GM12878 (cell line): ENCODE measurements at regions not wholly inside any gene's neighbourhood (a gene's known extent, or its start where the extent isn't known, plus 50 kb on each side); places are given as distances from the start of the nearest gene placed in this dataset.

Experiments used
- ATAC-seq: fragments of 200-7000 bp; cut with Tn5 transposase; 3 replicates; pipeline ENCODE4 v1.9.1; 2020; ENCODE audit warnings: mild to moderate bottlenecking, moderate library complexity
- BruUV-seq: library from RNA; stranded (reverse); fragments of 400-500 nt; replicated peaks from 2 replicates; lab custom pipeline; 2021; lab: Mats Ljungman, UMichigan
- CTCF ChIA-PET: fragments of 300-600 bp; sonication (Branson Sonifier 250); formaldehyde crosslinking; extraction: SDS; loops from one replicate; lab custom pipeline; 2021; ENCODE audit warnings: inconsistent platforms; lab: Yijun Ruan, JAX
- POLR2A ChIA-PET: fragments of 350-600 bp; formaldehyde crosslinking; extraction: SDS; loops from one replicate; lab custom pipeline; 2021; ENCODE audit warnings: inconsistent platforms; lab: Charles Lee
- RAD21 ChIA-PET: fragments of 300-600 bp; sonication (Branson Sonifier 250); formaldehyde crosslinking; loops from one replicate; lab custom pipeline; 2023; ENCODE audit warnings: antibody characterized with exemption; ENCODE audit not compliant: unreplicated experiment; lab: Charles Lee
- SMC1A ChIA-PET: fragments of 300-600 bp; sonication (Branson Sonifier 250); formaldehyde crosslinking; loops from one replicate; lab custom pipeline; 2023; ENCODE audit not compliant: unreplicated experiment, uncharacterized antibody; lab: Charles Lee
- DNase-seq: peaks from one replicate; pipeline ENCODE4 v3.0.0-alpha.2; 2011; ENCODE audit warnings: low read depth, low spot score
- FAIRE-seq: peaks from 3 replicates; lab custom pipeline; 2011; peaks lifted over from hg19 to GRCh38; lab: Jason Lieb, UNC
- H2AFZ ChIP-seq: 2 replicates; pipeline ENCODE4 v1.6.0; 2011; ENCODE audit warnings: low read depth, low read length, control low read depth; ENCODE audit not compliant: control insufficient read depth
- H3K27ac ChIP-seq: 2 replicates; pipeline ENCODE4 v1.5.1; 2011; ENCODE audit warnings: control low read depth; ENCODE audit not compliant: control insufficient read depth, insufficient read depth
- H3K27me3 ChIP-seq, 2 experiments: replicated peaks in 1 of 2; 2 replicates each; pipeline versions ENCODE4 v1.6.0 to v1.6.1; 2011; ENCODE audit warnings: low read length in 1 of 2; ENCODE audit not compliant: control insufficient read depth in 2 of 2, insufficient read depth in 2 of 2
- H3K36me3 ChIP-seq, 2 experiments: 2 replicates each; pipeline ENCODE4 v1.5.1; 2011; ENCODE audit warnings: low read length in 1 of 2; ENCODE audit not compliant: control insufficient read depth in 2 of 2, insufficient read depth in 2 of 2
- H3K4me1 ChIP-seq: 2 replicates; pipeline ENCODE4 v1.6.1; 2011; ENCODE audit warnings: mild to moderate bottlenecking, low read length, moderate library complexity, mixed read lengths; ENCODE audit not compliant: control insufficient read depth, insufficient read depth
- H3K4me2 ChIP-seq: 2 replicates; pipeline ENCODE4 v1.6.0; 2011; ENCODE audit warnings: control low read depth; ENCODE audit not compliant: control insufficient read depth, insufficient read depth
- H3K4me3 ChIP-seq: fragments of 200-600 bp; sonication (generic); 2 replicates; pipeline ENCODE4 v1.5.1; 2016
- H3K79me2 ChIP-seq: 2 replicates; pipeline ENCODE4 v1.6.0; 2011; ENCODE audit warnings: low read length; ENCODE audit not compliant: control insufficient read depth, insufficient read depth
- H3K9ac ChIP-seq: 2 replicates; pipeline ENCODE4 v1.8.0; 2011; ENCODE audit warnings: low read length, control low read depth, mixed read lengths; ENCODE audit not compliant: control insufficient read depth, insufficient read depth
- H3K9me3 ChIP-seq: replicated peaks from 3 replicates; pipeline ENCODE4 v1.5.1; 2011; ENCODE audit warnings: mild to moderate bottlenecking, low read length; ENCODE audit not compliant: control insufficient read depth, insufficient read depth
- H4K20me1 ChIP-seq: 2 replicates; pipeline ENCODE4 v1.6.0; 2011; ENCODE audit not compliant: control insufficient read depth, insufficient read depth
- CTCF ChIP-seq, 3 experiments: IDR thresholded peaks in 2 of 3; conservative IDR thresholded peaks in 1 of 3; 2 replicates each; pipeline ENCODE4 v1.5.1; 2011; ENCODE audit warnings: low read depth in 3 of 3, low read length in 3 of 3, mild to moderate bottlenecking in 3 of 3, control low read depth in 2 of 3, moderate library complexity in 2 of 3, inconsistent platforms in 1 of 3, mixed read lengths in 1 of 3; ENCODE audit not compliant: control insufficient read depth in 2 of 3, insufficient read depth in 1 of 3; ENCODE audit errors: extremely low read depth in 1 of 3
- EZH2 ChIP-seq: IDR thresholded peaks from 2 replicates; pipeline ENCODE4 v1.6.1; 2012; ENCODE audit warnings: low read depth, mild to moderate bottlenecking, control low read depth, inconsistent platforms, low read length, borderline replicate concordance; ENCODE audit not compliant: control insufficient read depth
- HSF1 ChIP-seq: fragments of 150-350 bp; IDR thresholded peaks from 2 replicates; pipeline ENCODE4 v1.6.1; 2014; ENCODE audit warnings: mild to moderate bottlenecking, low read depth, low read length
- IKZF1 ChIP-seq: fragments of 450-650 bp; conservative IDR thresholded peaks from 2 replicates; pipeline ENCODE4 v1.6.1; 2017; ENCODE audit warnings: antibody characterized with exemption, mild to moderate bottlenecking
- KDM1A ChIP-seq: fragments of 200-600 bp; sonication (generic); IDR thresholded peaks from 2 replicates; pipeline ENCODE4 v1.6.1; 2016; ENCODE audit warnings: borderline replicate concordance
- NFXL1 ChIP-seq: fragments of 450-650 bp; IDR thresholded peaks from 2 replicates; pipeline ENCODE4 v1.6.1; 2017; ENCODE audit warnings: antibody characterized with exemption, mild to moderate bottlenecking, borderline replicate concordance
- NKRF ChIP-seq: fragments of 450-650 bp; conservative IDR thresholded peaks from 2 replicates; pipeline ENCODE4 v1.6.1; 2017; ENCODE audit warnings: mild to moderate bottlenecking, moderate library complexity
- RBBP5 ChIP-seq: fragments of 200-600 bp; sonication (generic); conservative IDR thresholded peaks from 2 replicates; pipeline ENCODE4 v1.6.1; 2016
- SKIL ChIP-seq: fragments of 450-650 bp; IDR thresholded peaks from 2 replicates; pipeline ENCODE4 v1.6.1; 2017; ENCODE audit warnings: mild to moderate bottlenecking, low read depth, inconsistent platforms; ENCODE audit not compliant: poor library complexity, severe bottlenecking
- SMC3 ChIP-seq: IDR thresholded peaks from 2 replicates; pipeline ENCODE4 v1.6.1; 2011; ENCODE audit warnings: low read length, improper control_type of control experiment, borderline replicate concordance
- SUPT20H ChIP-seq: IDR thresholded peaks from 2 replicates; pipeline ENCODE4 v1.6.1; 2011; ENCODE audit warnings: low read depth, mild to moderate bottlenecking, low read length, moderate library complexity, borderline replicate concordance; ENCODE audit not compliant: control insufficient read depth
- USF1 ChIP-seq: IDR thresholded peaks from 2 replicates; pipeline ENCODE4 v1.6.1; 2011; ENCODE audit warnings: borderline replicate concordance, low read depth, mild to moderate bottlenecking, moderate library complexity, mixed read lengths, low read length; ENCODE audit not compliant: insufficient read depth; ENCODE audit errors: extremely low read length
- ZNF384 ChIP-seq: IDR thresholded peaks from 2 replicates; pipeline ENCODE4 v1.6.1; 2012; ENCODE audit warnings: low read depth, mild to moderate bottlenecking, low read length, improper control_type of control experiment, borderline replicate concordance
- WGBS: methylation state at CpG from one replicate; pipeline ENCODE4 v1.1.6; 2016; ENCODE audit warnings: low lambda C conversion rate; ENCODE audit not compliant: insufficient replicate concordance, insufficient coverage; ENCODE audit errors: missing lambda C conversion rate; 5-methylcytosine and 5-hydroxymethylcytosine counted together
- in situ Hi-C: fragments of 300-500 bp; cut with MboI; formaldehyde crosslinking; loops from 9 replicates; pipeline ENCODE4 v1.14.3; 2018; ENCODE audit warnings: mixed read lengths
- intact Hi-C: fragments of 100-400 bp; cut with micrococcal nuclease; formaldehyde crosslinking; loops from one replicate; pipeline ENCODE4 v1.14.2; 2022; ENCODE audit not compliant: unreplicated experiment

GRCh38 chr7:53325061-53325460, 289.6 kb downstream of the POM121L12 start:
- no peaks in the 10 kb centered on the region for H3K36me3 ChIP-seq
- TF ChIP-seq HSF1 (no peak), EZH2 (no peak), ZNF384 (no peak), NKRF (no peak), KDM1A (no peak), CTCF (IDR thresholded peaks at IDR 0.05 in 2 of 3, conservative IDR thresholded peaks at IDR 0.05 in 1 of 3; ENCODE audit: control insufficient read depth in 2 of 3, extremely low read depth in 1 of 3, insufficient read depth in 1 of 3, low read depth in 3 of 3, low read length in 3 of 3) (no peak), SMC3 (no peak), USF1 (no peak), SKIL (no peak), NFXL1 (no peak), RBBP5 (no peak), IKZF1 (no peak), SUPT20H (no peak)
- TF ChIP-seq, all 136 proteins: peak for 0
- H3K9me3 ChIP-seq, result no peaks in the 10 kb centered on the region
- no peak overlapping the region for H3K4me3 ChIP-seq
- no peak overlapping the region for H3K27ac ChIP-seq
- FAIRE-seq (no peak), DNase-seq (no peak), ATAC-seq (no peak)
- ChIA-PET SMC1A (no interaction called here), RAD21 (no interaction called here), CTCF (interaction anchor here (0.7 kb wide), 1 partner anchor 24 kb away, joined by 3 read pairs; no protein-coding TSS in a partner anchor), POLR2A (no interaction called here)
- no peak overlapping the region for H2AFZ ChIP-seq
- WGBS, result 0% methylated on average over 2 of the region's 2 CpGs
- no peaks in the 10 kb centered on the region for H4K20me1 ChIP-seq
- no peak overlapping the region for H3K9ac ChIP-seq
- no peaks in the 10 kb centered on the region for H3K79me2 ChIP-seq
- in situ Hi-C loops, result no loop called here
- H3K4me2 ChIP-seq, result no peak overlapping the region
- no TSS peak for BruUV-seq
- H3K4me1 ChIP-seq, result no peaks in the 10 kb centered on the region
- H3K27me3 ChIP-seq, result no peaks in the 10 kb centered on the region
- intact Hi-C loops, result no loop called here
